HG03571 (cell line): ENCODE measurements at regions not wholly inside any gene's neighbourhood (a gene's known extent, or its start where the extent isn't known, plus 50 kb on each side); places are given as distances from the start of the nearest gene placed in this dataset.
A peak's percentile ranks its signal among the peaks of the same experiment; 100 is the strongest.

Source experiments
- ATAC-seq: cut with Tn5 transposase; IDR thresholded peaks from one replicate; pipeline ENCODE4 v1.9.1; 2021; ENCODE audit not compliant: unreplicated experiment

GRCh38 chr3:72109327-72110259, 324.6 kb upstream of the PROK2 start:
- ATAC-seq = no peak

- no peak for ATAC-seq
Observed at GRCh38 chr3:72105306-72105705, 320.4 kb upstream of the PROK2 start.

- peak; percentile 60 for ATAC-seq
Observed at GRCh38 chr3:72102112-72102616, 317.2 kb upstream of the PROK2 start.

GRCh38 chr3:72101494-72101893, 316.5 kb upstream of the PROK2 start:
- no peak for ATAC-seq

GRCh38 chr3:72100601-72101187, 315.7 kb upstream of the PROK2 start:
- peak; percentile 56 for ATAC-seq

GRCh38 chr3:72100080-72100511, 315.1 kb upstream of the PROK2 start:
- no peak for ATAC-seq

GRCh38 chr3:72099326-72100079, 314.6 kb upstream of the PROK2 start:
- no peak for ATAC-seq

- no peak for ATAC-seq
Observed at GRCh38 chr3:72097053-72097452, 312.1 kb upstream of the PROK2 start.

- no peak for ATAC-seq
Observed at GRCh38 chr3:72095521-72095920, 310.6 kb upstream of the PROK2 start.

- no peak for ATAC-seq
Observed at GRCh38 chr3:72093992-72094334, 309.0 kb upstream of the PROK2 start.

GRCh38 chr3:72093270-72093991, 308.5 kb upstream of the PROK2 start:
- no peak for ATAC-seq

GRCh38 chr3:72092778-72093177, 307.8 kb upstream of the PROK2 start:
- no peak for ATAC-seq

GRCh38 chr3:72088486-72089025, 303.6 kb upstream of the PROK2 start:
- ATAC-seq = no peak

- no peak for ATAC-seq
Observed at GRCh38 chr3:72087420-72087819, 302.5 kb upstream of the PROK2 start.

GRCh38 chr3:72086743-72087087, 301.8 kb upstream of the PROK2 start:
- ATAC-seq = no peak

- ATAC-seq = no peak
Observed at GRCh38 chr3:72086042-72086742, 301.2 kb upstream of the PROK2 start.

GRCh38 chr3:72085036-72085435, 300.1 kb upstream of the PROK2 start:
- no peak for ATAC-seq

GRCh38 chr3:72082776-72083462, 298.0 kb upstream of the PROK2 start:
- ATAC-seq = peak; percentile 15

GRCh38 chr3:72082186-72082715, 297.3 kb upstream of the PROK2 start:
- ATAC-seq = peak; percentile 73
